C1 segment of cervical spinal cord (tissue), 14 donors: ENCODE measurements at regions not wholly inside any gene's neighbourhood (a gene's known extent, or its start where the extent isn't known, plus 50 kb on each side); places are given as distances from the start of the nearest gene placed in this dataset.
"Not testable (repeated sequence)": the region's sequence is repeated elsewhere in the genome, so short reads cannot be mapped to it uniquely, and the experiment has no call there.

Experiments used
- DNase-seq, 14 donors: peaks; one replicate each; lab custom pipeline; 2025; lab: John Stamatoyannopoulos, UW

DNA sequence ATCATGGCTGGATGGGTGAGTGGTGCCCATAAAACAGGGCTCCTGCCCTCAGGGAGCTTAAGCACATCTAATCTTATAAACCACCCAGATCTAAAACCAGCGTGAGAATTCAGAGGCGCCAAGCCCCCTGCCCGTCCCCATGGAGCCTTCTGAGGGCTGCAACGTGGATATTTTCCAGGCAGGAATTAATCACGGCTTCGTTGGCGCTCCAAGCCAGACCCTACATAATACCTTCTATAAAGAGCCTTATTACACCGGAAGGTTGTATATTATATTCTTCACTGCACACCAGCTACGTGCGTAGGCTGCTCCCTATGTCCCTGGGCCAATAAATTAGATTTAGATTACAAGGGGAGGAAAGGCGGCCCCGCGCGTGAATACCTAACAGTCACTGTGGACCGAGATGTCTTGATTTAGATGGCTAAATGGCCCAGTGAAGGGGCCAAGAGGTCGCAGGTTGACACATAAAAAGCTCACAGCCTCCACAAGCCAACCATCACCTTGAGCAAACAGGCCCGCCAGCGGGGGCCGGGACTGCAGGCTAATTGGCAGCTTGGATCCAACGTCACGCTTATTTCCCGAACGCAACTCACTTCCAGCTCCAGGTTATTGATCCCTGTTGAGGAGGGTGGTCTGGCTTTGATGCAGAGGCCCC, 64.7 kb upstream of the APCDD1L start:
- no peak for DNase-seq

DNA sequence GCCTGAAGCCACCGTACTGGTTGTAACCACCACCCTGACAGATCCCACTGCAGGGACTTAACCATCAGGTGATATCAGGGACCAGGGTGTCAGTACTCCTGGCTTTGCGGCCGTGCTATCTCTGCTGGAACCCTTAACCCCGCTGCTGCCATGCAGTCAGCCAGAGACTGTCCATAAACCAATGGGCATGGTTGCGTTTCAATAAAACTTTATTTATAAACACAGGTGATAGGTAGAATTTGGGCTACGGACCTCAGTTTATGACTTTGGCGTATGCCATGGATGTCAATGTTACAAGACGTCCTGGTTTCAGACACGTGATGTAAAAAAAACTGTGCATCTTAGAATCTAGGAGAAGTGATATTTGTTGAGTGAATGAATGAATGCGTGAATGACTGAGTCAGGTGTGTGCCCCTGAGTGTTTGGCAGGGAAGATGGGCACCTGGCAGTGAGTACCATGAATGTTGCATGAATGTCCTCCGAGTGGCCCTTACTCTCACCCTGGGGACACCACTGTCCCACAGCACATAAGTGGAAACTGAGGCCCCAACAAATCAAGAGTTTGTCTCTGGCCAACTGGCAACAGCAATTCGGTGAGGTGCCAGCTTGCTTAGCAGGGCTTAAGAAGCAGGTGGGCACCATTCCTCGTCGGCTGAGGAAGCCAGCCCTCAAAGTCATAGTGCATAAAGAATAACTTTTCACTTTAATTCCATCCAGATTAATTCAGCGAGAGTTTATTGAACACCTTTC, 64.0 kb upstream of the APCDD1L start:
- DNase-seq = no peak

DNA sequence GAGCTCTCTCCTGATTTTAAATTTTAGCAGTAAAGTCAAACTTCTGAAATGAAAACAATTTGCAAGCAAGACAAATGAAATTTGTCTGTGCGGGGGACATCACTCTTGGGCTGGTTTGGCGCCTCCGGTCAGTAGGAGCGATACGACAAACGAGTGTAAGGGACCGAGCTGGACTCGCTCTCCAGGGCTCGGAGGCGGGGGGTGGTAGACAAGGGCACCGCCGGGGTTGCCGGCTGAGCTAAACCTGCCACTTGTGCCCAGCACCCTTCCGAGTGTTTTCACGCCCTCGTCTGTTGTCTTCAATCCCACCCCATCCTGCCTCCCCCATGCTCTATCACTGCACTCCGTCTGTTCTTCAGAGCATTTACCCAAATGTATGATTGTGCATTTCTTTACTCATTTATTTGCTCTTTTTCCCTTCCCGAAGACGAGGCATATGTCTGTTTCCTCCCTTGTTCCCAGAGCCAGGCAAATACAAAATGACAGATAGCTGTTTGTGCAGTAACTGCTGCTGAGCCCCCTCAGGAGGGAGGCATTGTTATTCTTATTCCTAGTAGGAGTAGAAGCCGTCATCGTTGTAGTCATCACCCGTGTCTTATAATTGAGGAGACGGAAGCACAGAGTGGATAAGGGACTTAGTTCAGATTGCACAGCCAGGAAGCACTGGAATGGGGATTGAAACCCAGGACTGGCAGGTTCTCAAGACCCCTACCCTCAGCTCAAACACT, 62.8 kb upstream of the APCDD1L start:
- DNase-seq = no peak

DNA sequence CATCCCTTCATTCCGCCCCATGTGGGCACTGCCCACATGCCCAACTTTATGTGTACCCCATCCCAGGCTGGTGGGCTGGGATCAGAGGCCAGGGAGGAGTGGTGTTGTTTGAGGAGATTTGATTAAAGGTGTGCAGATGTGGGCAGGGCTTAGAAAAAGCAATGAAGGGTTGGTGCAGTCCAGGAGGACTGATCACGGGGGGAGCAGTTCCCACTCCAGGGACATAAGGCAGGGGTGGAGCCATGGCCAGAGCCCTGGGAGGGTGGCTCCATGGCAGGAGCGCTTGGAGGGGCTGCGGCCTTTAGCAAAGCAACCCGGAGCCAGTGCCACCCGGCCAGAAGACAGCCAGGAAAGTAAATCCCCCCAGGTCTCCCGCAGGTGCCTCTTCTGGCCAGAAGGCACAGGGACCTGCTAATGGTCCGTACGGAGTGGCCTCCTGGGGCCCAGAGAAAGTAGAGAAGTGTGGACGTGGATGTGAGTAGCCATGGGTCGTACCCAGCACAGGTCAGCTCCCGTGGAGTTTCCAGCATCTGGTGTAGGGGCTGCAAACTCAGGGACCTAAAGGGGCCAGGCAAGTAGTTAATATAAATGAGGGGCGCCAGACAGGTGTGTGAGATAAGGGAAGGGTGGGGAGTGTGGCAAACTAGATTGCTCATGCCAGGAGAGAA, 62.1 kb upstream of the APCDD1L start:
- no peak for DNase-seq

DNA sequence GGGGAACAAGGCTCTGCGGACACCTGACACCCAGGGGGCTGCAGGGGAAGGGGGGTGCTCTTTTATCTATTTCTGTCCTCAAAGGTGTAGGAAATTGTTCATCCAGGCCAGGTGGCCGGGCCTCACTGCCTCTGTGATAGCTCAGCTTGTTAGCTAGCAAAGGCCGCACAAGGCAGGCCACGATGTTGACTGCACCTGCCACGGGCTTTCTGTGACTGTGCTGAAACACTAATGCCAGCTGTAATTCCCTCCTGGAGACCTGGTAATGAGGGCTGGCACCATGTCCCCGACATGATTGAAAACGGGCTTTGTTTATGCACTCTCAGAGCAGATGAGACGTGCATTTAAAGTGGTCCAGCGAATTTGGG, 61.4 kb upstream of the APCDD1L start:
- DNase-seq = no peak

DNA sequence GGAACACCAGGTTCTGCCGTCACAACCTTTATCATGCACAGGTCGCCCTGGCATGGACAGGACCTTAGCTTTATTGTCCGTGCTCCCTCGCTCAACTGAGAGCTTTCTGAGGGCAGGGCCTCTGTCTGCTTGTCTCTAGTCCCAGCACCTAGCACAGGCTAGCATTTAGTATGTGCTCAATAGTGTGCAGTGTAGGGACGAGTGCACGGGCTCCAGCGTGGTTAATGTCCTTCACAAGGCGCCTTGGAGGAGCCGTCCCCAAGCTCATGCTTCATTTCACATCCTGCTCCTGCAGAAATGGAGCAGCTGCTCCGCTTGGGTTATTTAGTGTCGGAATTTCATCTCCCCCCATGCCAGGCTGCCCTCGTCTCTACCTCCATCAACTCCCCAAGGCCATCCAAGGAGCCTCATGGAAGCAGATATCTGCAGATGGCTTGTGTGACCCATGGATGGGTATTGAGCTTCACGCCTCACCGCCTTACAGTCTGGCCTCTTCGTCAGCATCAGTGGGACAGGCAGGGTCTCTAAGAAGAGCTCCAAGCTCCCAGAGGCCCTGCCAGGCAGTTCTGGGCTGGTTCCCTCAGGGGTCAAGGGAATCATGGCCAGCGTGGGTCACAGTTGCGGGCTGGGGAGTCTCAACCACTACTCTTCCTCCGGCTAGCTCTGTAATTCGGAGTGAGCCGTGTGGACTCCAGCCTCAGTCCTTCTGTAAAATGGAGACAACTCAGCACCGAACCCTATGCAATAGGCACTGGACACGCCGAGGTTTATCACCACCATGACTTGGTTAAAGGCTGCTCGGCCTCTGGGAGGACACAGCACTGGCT, 60.8 kb upstream of the APCDD1L start:
- DNase-seq = no peak

DNA sequence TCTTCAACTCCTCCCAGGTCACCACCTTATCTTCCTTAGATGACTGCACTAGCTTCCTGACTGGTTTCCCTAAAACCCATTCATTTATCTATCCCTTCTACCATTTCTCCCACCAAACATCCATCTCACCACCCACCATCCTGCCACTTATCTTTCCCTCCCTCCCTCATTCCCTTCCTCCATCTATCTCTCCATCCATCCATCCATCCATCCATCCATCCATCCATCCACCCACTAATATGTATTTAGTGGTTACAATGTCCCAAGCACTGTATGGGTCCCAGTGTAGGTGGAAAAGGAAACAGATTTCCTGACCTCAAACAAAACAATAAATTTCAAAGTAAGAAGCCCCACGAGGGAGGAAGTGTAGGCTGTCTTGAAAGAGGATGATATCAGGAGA, 59.3 kb upstream of the APCDD1L start:
- no peak for DNase-seq

DNA sequence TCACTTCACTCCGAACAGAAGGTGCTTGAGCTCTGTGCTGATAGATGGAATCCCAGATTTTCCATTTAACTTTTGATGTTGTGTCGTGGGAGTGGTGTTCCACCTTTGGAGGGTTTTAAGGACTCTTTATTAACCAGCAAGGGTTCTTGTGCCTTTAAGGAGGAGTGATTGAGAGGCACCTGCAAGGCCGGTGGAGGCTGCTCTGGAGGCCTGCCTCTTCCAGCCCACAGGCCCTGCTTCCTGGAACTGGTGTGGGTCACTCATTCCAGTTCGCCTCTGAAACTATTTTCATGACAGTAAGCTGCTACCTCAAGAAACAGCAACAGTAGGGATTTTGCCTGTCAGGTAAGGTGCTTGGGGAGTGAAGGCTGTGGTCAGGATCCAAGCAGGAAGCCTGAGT, 58.8 kb upstream of the APCDD1L start:
- DNase-seq = no peak

DNA sequence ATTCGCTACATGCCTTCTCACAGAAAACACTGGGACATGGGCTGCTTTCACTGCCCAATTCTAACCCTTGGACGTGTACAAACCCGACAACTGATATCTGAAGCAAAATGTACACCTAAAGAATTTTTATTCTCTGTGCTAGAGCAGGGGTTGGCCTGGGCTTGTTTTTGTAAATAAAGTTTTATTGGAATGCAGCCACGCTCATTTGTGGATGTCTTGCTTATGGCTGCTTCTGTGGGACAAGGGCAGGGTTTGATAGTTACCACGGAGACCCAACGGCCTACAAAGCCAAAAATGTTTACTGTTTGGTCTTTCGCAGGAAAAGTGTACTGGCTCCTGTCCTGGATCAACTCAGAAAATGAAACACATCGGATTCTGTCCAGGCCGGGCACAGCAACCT, 58.1 kb upstream of the APCDD1L start:
- no peak for DNase-seq

DNA sequence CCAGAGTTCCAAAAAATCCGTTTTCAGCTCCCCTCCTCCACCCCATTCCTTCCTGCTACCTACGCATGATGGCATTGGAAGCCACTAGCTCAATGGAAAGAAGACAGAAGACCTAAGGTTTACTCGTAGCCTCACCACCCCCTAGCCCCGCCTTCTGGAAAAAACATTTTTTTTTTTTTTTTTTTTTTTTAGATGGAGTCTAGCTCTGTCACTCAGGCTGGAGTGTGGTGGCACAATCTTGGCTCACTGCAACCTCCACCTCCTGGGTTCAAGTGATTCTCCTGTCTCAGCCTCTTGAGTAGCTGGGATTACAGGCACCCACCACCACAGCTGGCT, 57.2 kb upstream of the APCDD1L start:
- DNase-seq = not testable (repeated sequence)

DNA sequence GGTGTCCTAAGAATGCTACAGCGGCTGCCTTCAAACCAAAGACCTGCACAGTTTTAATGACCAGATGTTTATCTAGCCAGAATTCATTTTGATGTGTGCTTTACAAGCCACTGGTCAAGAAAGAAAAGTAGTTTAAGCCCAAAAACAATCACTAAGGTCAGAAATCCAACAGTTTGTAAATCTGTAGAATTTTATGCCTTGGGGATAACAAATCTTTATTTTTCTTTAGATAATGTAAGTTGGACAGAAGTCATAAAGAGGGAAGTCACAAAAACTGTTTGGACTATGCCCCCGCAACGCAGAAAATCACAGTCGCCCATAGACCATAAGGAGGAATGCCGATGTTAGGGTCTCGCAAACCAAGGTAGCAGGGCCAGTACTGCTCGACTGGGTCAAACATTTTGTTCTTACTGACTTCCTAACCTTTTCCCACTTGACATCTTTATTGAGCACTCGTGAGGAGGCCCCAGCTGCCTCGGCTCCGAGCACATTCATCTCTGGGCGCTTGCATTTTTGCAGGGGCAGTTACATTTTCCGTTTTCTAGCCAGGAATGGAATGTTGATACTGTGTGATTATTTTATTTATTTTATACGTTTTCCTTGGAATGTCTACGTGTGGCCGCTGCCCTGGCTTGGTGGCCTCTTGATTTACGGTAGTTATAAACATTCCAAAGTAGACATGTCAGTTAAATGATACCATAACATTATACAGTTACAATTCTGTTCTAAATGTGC, 56.7 kb upstream of the APCDD1L start:
- DNase-seq = no peak

DNA sequence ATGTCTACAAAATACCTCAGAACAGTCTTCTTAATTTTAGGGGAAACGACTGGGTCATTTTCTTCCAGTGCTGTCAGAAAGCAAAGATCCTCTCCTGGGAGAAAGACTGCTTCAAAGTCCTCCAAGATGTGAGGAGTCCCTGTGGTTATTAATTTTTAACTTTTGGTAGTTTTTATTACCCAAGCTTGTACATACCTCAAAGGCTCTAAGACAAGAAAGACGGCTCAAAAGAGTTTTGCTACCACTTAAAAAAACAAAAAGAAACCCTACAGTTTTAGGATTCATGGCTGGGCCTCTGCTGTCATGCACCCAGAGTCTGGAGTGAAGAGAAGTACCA, 56.1 kb upstream of the APCDD1L start:
- DNase-seq = no peak

DNA sequence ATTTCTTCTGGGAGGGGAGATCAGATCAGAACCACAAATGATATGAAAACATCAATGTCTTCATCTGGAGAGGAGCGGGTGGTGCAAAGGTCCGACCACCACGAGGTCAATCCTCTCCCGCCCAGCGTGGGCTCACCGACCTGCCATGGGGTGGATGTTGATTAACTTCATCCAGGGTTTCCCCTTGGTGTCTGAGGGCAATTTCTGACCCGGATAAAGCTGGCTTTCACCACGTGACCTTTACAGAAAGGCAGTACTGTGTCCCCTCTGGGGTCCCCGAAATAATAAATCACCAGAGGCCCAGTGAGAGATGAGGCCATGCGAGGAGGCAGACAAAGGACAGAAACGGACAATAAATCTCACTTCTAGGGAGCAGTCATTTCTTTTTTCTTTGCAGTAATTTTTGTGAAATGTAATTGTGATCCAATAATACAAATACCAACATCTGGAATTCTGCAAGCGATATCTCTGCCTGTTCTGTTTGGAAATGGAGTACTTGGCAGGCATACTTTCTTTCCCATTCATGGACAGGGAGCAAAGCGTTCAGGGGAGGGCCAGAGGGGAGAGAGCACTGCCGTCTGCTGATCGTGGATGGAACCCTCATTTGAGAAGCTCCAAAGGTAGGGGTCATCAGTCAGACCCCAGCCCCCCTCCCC, 55.1 kb upstream of the APCDD1L start:
- no peak for DNase-seq

DNA sequence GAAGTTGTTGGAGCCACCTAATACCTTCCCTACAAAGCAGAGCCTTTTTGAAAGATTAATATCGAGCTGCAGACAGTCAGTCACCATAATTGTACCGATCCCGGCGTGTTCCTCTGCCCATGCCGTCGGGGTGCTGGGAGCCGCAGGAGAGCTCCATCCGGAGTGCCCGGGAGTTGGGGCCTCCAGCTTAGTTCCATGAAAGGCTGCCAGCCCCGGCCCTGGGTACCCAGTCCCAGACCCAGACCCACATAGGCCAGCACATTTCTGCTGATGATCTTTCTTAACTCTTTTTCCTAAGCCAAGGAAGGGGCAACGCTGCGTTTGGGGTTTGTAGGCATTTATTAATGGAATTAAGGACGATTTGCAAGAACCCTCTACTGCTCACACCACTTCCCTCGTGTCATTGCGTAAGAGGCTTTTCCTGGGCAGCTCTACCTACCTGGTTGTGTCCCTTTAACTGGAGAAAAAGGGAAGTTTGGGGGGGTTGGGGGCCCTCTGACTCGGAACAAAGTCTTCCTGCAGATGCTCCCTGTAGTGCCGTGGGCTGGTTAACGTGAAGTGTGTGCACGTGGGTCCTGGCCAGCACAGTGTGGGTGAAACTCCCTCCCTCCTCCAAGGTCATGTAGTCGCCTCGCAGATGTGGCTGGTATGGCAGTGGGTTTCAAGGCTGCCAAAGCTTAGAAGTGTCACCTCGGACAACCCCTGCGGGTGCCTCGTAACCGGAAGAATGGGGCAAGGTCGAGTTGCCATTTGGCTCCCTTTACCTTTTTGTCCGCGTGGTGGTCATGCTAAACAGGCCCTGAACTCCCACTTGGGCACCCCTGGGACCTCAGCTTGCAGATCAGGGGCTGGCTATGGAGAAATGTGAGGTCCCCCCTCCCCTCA, 54.3 kb upstream of the APCDD1L start:
- DNase-seq = no peak

DNA sequence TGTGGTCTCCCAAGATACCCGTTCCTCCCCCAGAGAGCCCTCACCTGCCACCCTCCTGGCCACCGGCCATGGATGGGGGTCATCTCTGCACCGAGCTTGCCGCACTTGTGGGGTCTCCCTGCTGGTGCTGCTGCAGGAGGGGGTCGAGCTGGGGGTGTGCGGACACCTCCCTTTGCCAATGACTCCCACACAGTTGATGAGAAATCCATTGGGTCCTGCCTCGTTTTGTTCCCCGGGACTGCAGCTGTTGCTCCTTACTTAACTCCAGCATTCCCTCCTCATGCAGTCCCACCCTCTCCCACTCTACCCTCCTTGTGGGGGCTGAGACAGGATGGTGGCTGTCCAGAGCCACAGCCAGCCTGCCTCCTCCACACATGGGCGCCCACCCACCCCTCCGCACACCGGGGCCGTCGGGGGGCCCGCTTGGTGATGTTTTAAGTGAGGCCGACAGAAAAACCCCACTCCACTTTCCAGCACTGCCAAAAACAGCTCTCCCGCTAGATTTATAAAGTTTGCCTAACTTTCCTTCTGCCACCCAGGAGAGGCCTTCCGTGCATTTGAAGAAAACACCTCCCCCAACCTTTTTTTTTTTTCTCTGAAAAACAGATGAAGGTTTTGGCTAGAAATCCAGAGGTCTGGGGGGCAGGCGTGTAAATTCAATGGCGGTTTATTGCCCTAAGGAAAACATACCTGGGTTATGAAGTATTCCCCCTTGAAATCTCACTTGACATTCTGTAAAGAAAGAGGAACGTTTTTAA, 53.5 kb upstream of the APCDD1L start:
- no peak for DNase-seq

DNA sequence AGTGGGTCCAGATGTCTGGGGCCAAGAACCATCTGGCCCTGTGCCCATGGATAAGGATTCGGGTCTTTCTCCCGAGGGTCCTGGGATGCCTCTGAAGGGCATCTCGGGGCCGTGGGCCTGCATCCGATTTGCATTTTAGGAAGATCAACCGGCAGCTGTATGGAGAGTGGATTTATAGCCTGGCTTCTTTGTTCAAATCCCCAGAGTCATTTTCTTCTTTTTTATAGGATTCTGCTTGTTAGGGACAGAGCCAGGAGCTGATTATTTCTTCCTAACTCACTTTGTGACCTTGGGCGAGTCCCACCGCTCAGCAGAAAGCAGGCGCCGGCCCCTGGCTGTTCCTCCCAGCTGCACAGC, 52.9 kb upstream of the APCDD1L start:
- DNase-seq = no peak

DNA sequence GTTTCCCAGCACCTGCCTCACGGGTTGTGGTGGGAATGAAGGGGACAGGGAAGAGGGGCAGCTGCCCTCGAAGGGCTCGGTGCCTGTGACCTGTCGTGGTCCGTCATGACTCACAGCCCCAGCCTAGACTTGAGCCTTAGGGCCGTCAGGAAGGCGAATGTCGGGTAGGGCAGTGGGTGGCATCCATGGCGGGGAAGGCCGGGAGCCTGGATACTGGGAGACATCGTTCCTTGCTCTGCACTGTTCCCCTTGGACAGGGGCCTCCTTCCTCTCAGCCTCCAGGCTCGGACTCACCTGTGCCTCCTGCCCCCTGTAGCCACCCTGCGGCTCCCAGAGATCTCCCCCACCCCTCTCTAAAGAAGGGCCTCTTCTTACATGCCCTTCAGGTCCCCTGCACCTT, 52.2 kb upstream of the APCDD1L start:
- no peak for DNase-seq

DNA sequence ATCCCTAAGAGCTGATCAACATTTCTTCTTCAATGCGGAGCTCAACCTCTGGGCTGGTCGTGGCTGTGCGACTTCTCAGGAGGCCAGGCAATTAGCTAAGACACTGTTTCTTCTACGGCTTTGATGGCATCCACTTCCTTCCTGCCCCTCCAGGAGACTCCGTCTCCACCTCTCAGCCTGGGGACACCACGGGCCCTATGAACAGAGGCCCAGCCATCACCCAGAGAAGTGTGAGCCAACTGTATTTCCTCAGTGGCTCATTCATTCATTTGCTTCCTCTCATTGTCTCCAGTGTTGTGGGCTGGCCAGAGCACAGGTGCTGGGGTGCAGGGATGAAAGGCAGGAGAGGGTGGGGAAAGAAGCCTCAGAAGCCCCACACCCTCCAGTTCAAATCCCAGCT, 51.8 kb upstream of the APCDD1L start:
- no peak for DNase-seq
